ENCODE measurements at regions not wholly inside any gene's neighbourhood (a gene's known extent, or its start where the extent isn't known, plus 50 kb on each side); places are given as distances from the start of the nearest gene placed in this dataset.

- Histone ChIP-seq H3K27me3 (ENCODE audit: control insufficient read depth in 4 of 4, insufficient read depth in 4 of 4, low read length in 3 of 4) (peaks cover 0 to 3% (median 0%) of the 10 kb centered on the region in 4 donors), H3K4me1 (ENCODE audit: control insufficient read depth in 4 of 4, insufficient read depth in 4 of 4, low read length in 3 of 4) (no peaks in the 10 kb centered on the region), H3K27ac (ENCODE audit: low read depth in 1 of 2, low read length in 2 of 2) (no peak overlapping the region), H3K36me3 (ENCODE audit: control insufficient read depth in 4 of 4, insufficient read depth in 3 of 4, low read depth in 1 of 4, low read length in 3 of 4) (no peaks in the 10 kb centered on the region), H3K9ac (ENCODE audit: low read depth in 1 of 2, low read length in 2 of 2) (no peak overlapping the region), H3K4me3 (ENCODE audit: low read depth in 1 of 3, low read length in 3 of 3) (no peak overlapping the region), H3K9me3 (ENCODE audit: control insufficient read depth in 4 of 4, low read length in 3 of 4) (no peaks in the 10 kb centered on the region)
- 93% methylated on average over 20 of the region's 20 CpGs for WGBS
- peak; percentile 10 for DNase-seq (ENCODE audit: low spot score)
- TF ChIP-seq JUND (IDR thresholded peaks at IDR 0.05), result no peak
- TF ChIP-seq FOXA1 (IDR thresholded peaks at IDR 0.05), result no peak
Observed at GRCh38 chr2:129902731-129903585, 76.5 kb upstream of the RAB6C start.

- DNase-seq (ENCODE audit: low spot score), result peak; percentile 19
- no peaks in the 10 kb centered on the region for H3K36me3 ChIP-seq (ENCODE audit: control insufficient read depth in 4 of 4, insufficient read depth in 3 of 4, low read depth in 1 of 4, low read length in 3 of 4)
- WGBS, result 78% methylated on average over 17 of the region's 17 CpGs
Observed at GRCh38 chr2:129903586-129904425, 75.7 kb upstream of the RAB6C start.

More at GRCh38 chr2:129903586-129904425, 75.7 kb upstream of the RAB6C start:
- Histone ChIP-seq H3K27me3 (ENCODE audit: control insufficient read depth in 4 of 4, insufficient read depth in 4 of 4, low read length in 3 of 4) (no peaks in the 10 kb centered on the region), H3K9me3 (ENCODE audit: control insufficient read depth in 4 of 4, low read length in 3 of 4) (no peaks in the 10 kb centered on the region), H3K9ac (ENCODE audit: low read depth in 1 of 2, low read length in 2 of 2) (no peak overlapping the region), H3K4me1 (ENCODE audit: control insufficient read depth in 4 of 4, insufficient read depth in 4 of 4, low read length in 3 of 4) (no peaks in the 10 kb centered on the region), H3K27ac (ENCODE audit: low read depth in 1 of 2, low read length in 2 of 2) (no peak overlapping the region), H3K4me3 (ENCODE audit: low read depth in 1 of 3, low read length in 3 of 3) (no peak overlapping the region)
- TF ChIP-seq HNF4A (conservative IDR thresholded peaks at IDR 0.05) (no peak), SP1 (IDR thresholded peaks at IDR 0.05) (no peak), RAD21 (IDR thresholded peaks at IDR 0.05) (no peak), CTCF (IDR thresholded peaks at IDR 0.05; ENCODE audit: low read depth, low read length, missing input control) (no peak), FOXA2 (IDR thresholded peaks at IDR 0.05) (no peak), NR2F2 (IDR thresholded peaks at IDR 0.05) (no peak), YY1 (IDR thresholded peaks at IDR 0.05) (no peak), GABPA (IDR thresholded peaks at IDR 0.05 in 1 of 2, conservative IDR thresholded peaks at IDR 0.05 in 1 of 2) (no peak), MAX (IDR thresholded peaks at IDR 0.05) (no peak), ATF3 (IDR thresholded peaks at IDR 0.05) (no peak), REST (IDR thresholded peaks at IDR 0.05) (no peak), TAF1 (conservative IDR thresholded peaks at IDR 0.05) (no peak), ZBTB33 (IDR thresholded peaks at IDR 0.05) (no peak), RXRA (IDR thresholded peaks at IDR 0.05) (no peak), HNF4G (IDR thresholded peaks at IDR 0.05) (no peak), EGR1 (IDR thresholded peaks at IDR 0.05; ENCODE audit: low read depth in 2 of 2) (no peak), FOXA1 (IDR thresholded peaks at IDR 0.05) (no peak), JUND (IDR thresholded peaks at IDR 0.05) (no peak)

All from liver (tissue), 8 donors.